SK-N-SH (cell line): ENCODE measurements at regions not wholly inside any gene's neighbourhood (a gene's known extent, or its start where the extent isn't known, plus 50 kb on each side); places are given as distances from the start of the nearest gene placed in this dataset.

ENCODE experiments used
- CTCF ChIA-PET: fragments of 300-600, 350-600 bp; formaldehyde crosslinking; extraction: SDS; loops from one replicate; lab custom pipeline; 2021; lab: Yijun Ruan, JAX
- POLR2A ChIA-PET: fragments of 350-600 bp; sonication (Branson Sonifier 250); formaldehyde crosslinking; extraction: SDS; loops from one replicate; lab custom pipeline; 2020; ENCODE audit warnings: antibody characterized with exemption, inconsistent platforms; lab: Yijun Ruan, JAX
- DNase-seq: peaks from one replicate; pipeline ENCODE4 v3.0.0; 2012
- H2AFZ ChIP-seq: fragments of 200-600 bp; sonication (generic); 2 replicates; pipeline ENCODE4 v1.8.1; 2016; ENCODE audit warnings: antibody characterized with exemption, mild to moderate bottlenecking, low read depth
- H3F3A ChIP-seq: fragments of 200-600 bp; sonication (generic); replicated peaks from 2 replicates; pipeline ENCODE3; 2016; ENCODE audit warnings: antibody characterized with exemption, mild to moderate bottlenecking; ENCODE audit not compliant: insufficient read depth
- H3K27ac ChIP-seq, 2 experiments: fragments of 200-500 bp in 1 of 2; fragments of 200-600 bp in 1 of 2; sonication (Bioruptor generic) in 1 of 2; sonication (generic), shearing (Covaris generic) in 1 of 2; 2 replicates each; pipeline versions ENCODE4 v1.5.1 to v1.6.1; 2014 to 2016; ENCODE audit warnings: low read depth in 2 of 2, inconsistent platforms in 1 of 2, low read length in 1 of 2, mild to moderate bottlenecking in 1 of 2, mixed read lengths in 1 of 2
- H3K27me3 ChIP-seq: fragments of 200-600 bp; sonication (generic), shearing (Covaris generic); 2 replicates; pipeline ENCODE4 v1.6.1; 2016; ENCODE audit warnings: mixed run types; ENCODE audit not compliant: insufficient read depth
- H3K36me3 ChIP-seq, 2 experiments: fragments of 200-500 bp in 1 of 2; fragments of 200-600 bp in 1 of 2; sonication (Bioruptor generic) in 1 of 2; sonication (generic) in 1 of 2; replicated peaks in 1 of 2; 2 replicates each; pipeline versions ENCODE3 to v1.5.1; 2014 to 2016; ENCODE audit warnings: low read length in 1 of 2, mild to moderate bottlenecking in 1 of 2; ENCODE audit not compliant: insufficient read depth in 2 of 2, control insufficient read depth in 1 of 2
- H3K4me1 ChIP-seq, 2 experiments: fragments of 200-500 bp in 1 of 2; fragments of 200-600 bp in 1 of 2; sonication (Bioruptor generic) in 1 of 2; sonication (generic), shearing (Covaris generic) in 1 of 2; 2 replicates each; pipeline versions ENCODE4 v1.5.1 to v1.6.1; 2014 to 2016; ENCODE audit warnings: low read depth in 1 of 2, low read length in 1 of 2, mixed run types in 1 of 2; ENCODE audit not compliant: insufficient read depth in 2 of 2, control insufficient read depth in 1 of 2
- H3K4me2 ChIP-seq: fragments of 200-600 bp; sonication (generic), shearing (Covaris generic); 2 replicates; pipeline ENCODE4 v1.6.1; 2017; ENCODE audit warnings: mixed run types
- H3K4me3 ChIP-seq, 2 experiments: fragments of 200-500 bp in 1 of 2; fragments of 200-600 bp in 1 of 2; sonication (Bioruptor generic) in 1 of 2; sonication (generic), shearing (Covaris generic) in 1 of 2; 2 replicates each; pipeline versions ENCODE4 v1.5.1 to v1.8.1; 2014 to 2016; ENCODE audit warnings: low read depth in 2 of 2, inconsistent platforms in 1 of 2, low read length in 1 of 2, mild to moderate bottlenecking in 1 of 2, mixed read lengths in 1 of 2, moderate library complexity in 1 of 2
- H3K79me2 ChIP-seq: fragments of 200-600 bp; sonication (generic); 2 replicates; pipeline ENCODE4 v1.8.1; 2017; ENCODE audit warnings: mild to moderate bottlenecking; ENCODE audit not compliant: insufficient read depth
- H3K9ac ChIP-seq: fragments of 200-600 bp; sonication (generic); 2 replicates; pipeline ENCODE4 v1.6.1; 2017; ENCODE audit warnings: mixed run types
- H3K9me2 ChIP-seq: fragments of 200-600 bp; sonication (generic); 2 replicates; pipeline ENCODE4 v1.6.1; 2017; ENCODE audit warnings: mixed run types
- H3K9me3 ChIP-seq: fragments of 200-600 bp; sonication (generic); 2 replicates; pipeline ENCODE4 v1.6.1; 2017; ENCODE audit warnings: mixed run types, mild to moderate bottlenecking, moderate library complexity
- H4K20me1 ChIP-seq: fragments of 200-600 bp; sonication (generic); 2 replicates; pipeline ENCODE4 v1.6.1; 2017; ENCODE audit warnings: mild to moderate bottlenecking, mixed run types; ENCODE audit not compliant: insufficient read depth
- FOSL2 ChIP-seq: IDR thresholded peaks from 2 replicates; pipeline ENCODE4 v1.4.0; 2012; ENCODE audit warnings: low read depth, mild to moderate bottlenecking, moderate library complexity, borderline replicate concordance
- GABPA ChIP-seq: IDR thresholded peaks from 2 replicates; pipeline ENCODE4 v1.4.0; 2012; ENCODE audit warnings: low read depth, mild to moderate bottlenecking
- GATA2 ChIP-seq: sonication (generic); formaldehyde crosslinking; IDR thresholded peaks from 2 replicates; pipeline ENCODE4 v1.5.0; 2020; ENCODE audit warnings: mild to moderate bottlenecking, missing genetic modification reagents
- MEF2A ChIP-seq: IDR thresholded peaks from 2 replicates; pipeline ENCODE4 v1.4.0; 2012; ENCODE audit warnings: low read depth, borderline replicate concordance
- NRF1 ChIP-seq: IDR thresholded peaks from 2 replicates; pipeline ENCODE4 v1.6.1; 2012; ENCODE audit warnings: low read depth, mild to moderate bottlenecking, low read length
- POLR2AphosphoS5 ChIP-seq: IDR thresholded peaks from 2 replicates; pipeline ENCODE4 v1.6.1; 2012; ENCODE audit warnings: low read depth, low read length
- RCOR1 ChIP-seq: fragments of 150-350 bp; IDR thresholded peaks from 2 replicates; pipeline ENCODE4 v1.6.1; 2017; ENCODE audit warnings: antibody characterized with exemption, low read length
- TAF1 ChIP-seq: IDR thresholded peaks from 2 replicates; pipeline ENCODE4 v1.6.1; 2012; ENCODE audit warnings: low read depth, mild to moderate bottlenecking, low read length, moderate library complexity, borderline replicate concordance
- TCF12 ChIP-seq: IDR thresholded peaks from 2 replicates; pipeline ENCODE4 v1.4.0; 2012
- TEAD4 ChIP-seq: IDR thresholded peaks from 2 replicates; pipeline ENCODE4 v1.4.0; 2012; ENCODE audit warnings: mild to moderate bottlenecking, borderline replicate concordance; ENCODE audit not compliant: insufficient read depth
- WGBS: methylation state at CpG from one replicate; pipeline ENCODE4 v1.1.6; 2017; ENCODE audit warnings: low lambda C conversion rate; 5-methylcytosine and 5-hydroxymethylcytosine counted together
- TF ChIP-seq, protein P1 (sequence below): IDR thresholded peaks from 2 replicates; pipeline ENCODE4; 2012
- TF ChIP-seq, protein P2 (sequence below): IDR thresholded peaks from 2 replicates; pipeline ENCODE4 v1.4.0; 2012; ENCODE audit warnings: low read depth
- TF ChIP-seq, protein P3 (sequence below): fragments of 200-600 bp; sonication (generic); IDR thresholded peaks from 2 replicates; pipeline ENCODE4 v1.6.1; 2017; ENCODE audit warnings: antibody characterized with exemption, mild to moderate bottlenecking, moderate library complexity
- TF ChIP-seq, protein P4 (sequence below): IDR thresholded peaks from 2 replicates; pipeline ENCODE4 v1.4.0; 2012; ENCODE audit warnings: low read depth, borderline replicate concordance
- TF ChIP-seq, protein P5 (sequence below): fragments of 150-350 bp; IDR thresholded peaks from 2 replicates; pipeline ENCODE4 v1.6.1; 2016; ENCODE audit warnings: mild to moderate bottlenecking, low read depth, low read length

DNA sequence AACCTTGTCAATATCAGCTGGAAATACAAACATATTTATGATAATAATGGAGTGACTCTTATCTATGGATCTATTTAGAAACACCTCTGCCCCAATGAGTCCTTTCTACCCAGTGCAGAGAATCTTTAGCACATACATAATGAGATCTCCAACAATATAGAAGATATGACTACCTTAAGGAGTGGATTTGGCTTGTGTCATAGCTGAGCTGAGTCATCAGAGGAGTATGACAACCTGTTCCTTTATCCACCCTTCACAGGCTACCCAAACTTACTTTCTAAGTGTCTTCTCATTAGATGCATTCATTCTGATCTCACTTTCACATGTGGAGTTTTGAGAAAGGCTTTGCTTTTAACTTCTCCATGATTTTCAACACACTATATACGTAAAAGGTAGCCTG, 1218.9 kb downstream of the DSC3 start:
- WGBS, result 62% methylated on average over 1 of the region's 1 CpG
- H3K27me3 ChIP-seq, result no peaks in the 10 kb centered on the region
- no peak overlapping the region for H3K27ac ChIP-seq
- no peaks in the 10 kb centered on the region for H3K9me3 ChIP-seq
- no peak overlapping the region for H3K9ac ChIP-seq
- H3K79me2 ChIP-seq, result no peaks in the 10 kb centered on the region
- H2AFZ ChIP-seq, result no peak overlapping the region
- H3K4me1 ChIP-seq, result no peaks in the 10 kb centered on the region
- CTCF ChIA-PET, result no interaction called here
- no peaks in the 10 kb centered on the region for H3K36me3 ChIP-seq
- H3F3A ChIP-seq, result no peaks in the 10 kb centered on the region
- DNase-seq, result no peak
- POLR2A ChIA-PET, result no interaction called here
- no peaks in the 10 kb centered on the region for H3K9me2 ChIP-seq
- H3K4me3 ChIP-seq, result no peak overlapping the region
- TF ChIP-seq, protein P1, sequence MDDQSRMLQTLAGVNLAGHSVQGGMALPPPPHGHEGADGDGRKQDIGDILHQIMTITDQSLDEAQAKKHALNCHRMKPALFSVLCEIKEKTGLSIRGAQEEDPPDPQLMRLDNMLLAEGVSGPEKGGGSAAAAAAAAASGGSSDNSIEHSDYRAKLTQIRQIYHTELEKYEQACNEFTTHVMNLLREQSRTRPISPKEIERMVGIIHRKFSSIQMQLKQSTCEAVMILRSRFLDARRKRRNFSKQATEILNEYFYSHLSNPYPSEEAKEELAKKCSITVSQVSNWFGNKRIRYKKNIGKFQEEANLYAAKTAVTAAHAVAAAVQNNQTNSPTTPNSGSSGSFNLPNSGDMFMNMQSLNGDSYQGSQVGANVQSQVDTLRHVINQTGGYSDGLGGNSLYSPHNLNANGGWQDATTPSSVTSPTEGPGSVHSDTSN, result no peak
- TF ChIP-seq NRF1, result no peak
- TF ChIP-seq GATA2 (CRISPR knock-in tag), result no peak
- TF ChIP-seq, protein P2, sequence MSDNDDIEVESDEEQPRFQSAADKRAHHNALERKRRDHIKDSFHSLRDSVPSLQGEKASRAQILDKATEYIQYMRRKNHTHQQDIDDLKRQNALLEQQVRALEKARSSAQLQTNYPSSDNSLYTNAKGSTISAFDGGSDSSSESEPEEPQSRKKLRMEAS, result no peak
- TF ChIP-seq, protein P3, sequence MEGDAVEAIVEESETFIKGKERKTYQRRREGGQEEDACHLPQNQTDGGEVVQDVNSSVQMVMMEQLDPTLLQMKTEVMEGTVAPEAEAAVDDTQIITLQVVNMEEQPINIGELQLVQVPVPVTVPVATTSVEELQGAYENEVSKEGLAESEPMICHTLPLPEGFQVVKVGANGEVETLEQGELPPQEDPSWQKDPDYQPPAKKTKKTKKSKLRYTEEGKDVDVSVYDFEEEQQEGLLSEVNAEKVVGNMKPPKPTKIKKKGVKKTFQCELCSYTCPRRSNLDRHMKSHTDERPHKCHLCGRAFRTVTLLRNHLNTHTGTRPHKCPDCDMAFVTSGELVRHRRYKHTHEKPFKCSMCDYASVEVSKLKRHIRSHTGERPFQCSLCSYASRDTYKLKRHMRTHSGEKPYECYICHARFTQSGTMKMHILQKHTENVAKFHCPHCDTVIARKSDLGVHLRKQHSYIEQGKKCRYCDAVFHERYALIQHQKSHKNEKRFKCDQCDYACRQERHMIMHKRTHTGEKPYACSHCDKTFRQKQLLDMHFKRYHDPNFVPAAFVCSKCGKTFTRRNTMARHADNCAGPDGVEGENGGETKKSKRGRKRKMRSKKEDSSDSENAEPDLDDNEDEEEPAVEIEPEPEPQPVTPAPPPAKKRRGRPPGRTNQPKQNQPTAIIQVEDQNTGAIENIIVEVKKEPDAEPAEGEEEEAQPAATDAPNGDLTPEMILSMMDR, result no peak
- TF ChIP-seq POLR2AphosphoS5, result no peak
- TF ChIP-seq TEAD4, result no peak
- TF ChIP-seq, protein P4, sequence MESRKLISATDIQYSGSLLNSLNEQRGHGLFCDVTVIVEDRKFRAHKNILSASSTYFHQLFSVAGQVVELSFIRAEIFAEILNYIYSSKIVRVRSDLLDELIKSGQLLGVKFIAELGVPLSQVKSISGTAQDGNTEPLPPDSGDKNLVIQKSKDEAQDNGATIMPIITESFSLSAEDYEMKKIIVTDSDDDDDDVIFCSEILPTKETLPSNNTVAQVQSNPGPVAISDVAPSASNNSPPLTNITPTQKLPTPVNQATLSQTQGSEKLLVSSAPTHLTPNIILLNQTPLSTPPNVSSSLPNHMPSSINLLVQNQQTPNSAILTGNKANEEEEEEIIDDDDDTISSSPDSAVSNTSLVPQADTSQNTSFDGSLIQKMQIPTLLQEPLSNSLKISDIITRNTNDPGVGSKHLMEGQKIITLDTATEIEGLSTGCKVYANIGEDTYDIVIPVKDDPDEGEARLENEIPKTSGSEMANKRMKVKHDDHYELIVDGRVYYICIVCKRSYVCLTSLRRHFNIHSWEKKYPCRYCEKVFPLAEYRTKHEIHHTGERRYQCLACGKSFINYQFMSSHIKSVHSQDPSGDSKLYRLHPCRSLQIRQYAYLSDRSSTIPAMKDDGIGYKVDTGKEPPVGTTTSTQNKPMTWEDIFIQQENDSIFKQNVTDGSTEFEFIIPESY, result no peak
- TF ChIP-seq RCOR1, result no peak
- TF ChIP-seq TAF1, result no peak
- TF ChIP-seq GABPA, result no peak
- TF ChIP-seq FOSL2, result no peak
- TF ChIP-seq TCF12, result no peak
- TF ChIP-seq, protein P5, sequence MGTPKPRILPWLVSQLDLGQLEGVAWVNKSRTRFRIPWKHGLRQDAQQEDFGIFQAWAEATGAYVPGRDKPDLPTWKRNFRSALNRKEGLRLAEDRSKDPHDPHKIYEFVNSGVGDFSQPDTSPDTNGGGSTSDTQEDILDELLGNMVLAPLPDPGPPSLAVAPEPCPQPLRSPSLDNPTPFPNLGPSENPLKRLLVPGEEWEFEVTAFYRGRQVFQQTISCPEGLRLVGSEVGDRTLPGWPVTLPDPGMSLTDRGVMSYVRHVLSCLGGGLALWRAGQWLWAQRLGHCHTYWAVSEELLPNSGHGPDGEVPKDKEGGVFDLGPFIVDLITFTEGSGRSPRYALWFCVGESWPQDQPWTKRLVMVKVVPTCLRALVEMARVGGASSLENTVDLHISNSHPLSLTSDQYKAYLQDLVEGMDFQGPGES, result no peak
- no peak for TF ChIP-seq MEF2A
- no peak overlapping the region for H3K4me2 ChIP-seq
- no peaks in the 10 kb centered on the region for H4K20me1 ChIP-seq
